ENCODE measurements at regions not wholly inside any gene's neighbourhood (a gene's known extent, or its start where the extent isn't known, plus 50 kb on each side); places are given as distances from the start of the nearest gene placed in this dataset.
"Not testable (repeated sequence)": the region's sequence is repeated elsewhere in the genome, so short reads cannot be mapped to it uniquely, and the experiment has no call there.

GRCh38 chr7:86202833-86203232, 440.9 kb upstream of the GRM3 start:
- no peak for DNase-seq

- no peak for DNase-seq
These were observed 441.9 kb upstream of the GRM3 start for GRCh38 chr7:86201767-86202166.

- DNase-seq = no peak
These were observed 443.7 kb upstream of the GRM3 start for GRCh38 chr7:86199881-86200614.

DNA sequence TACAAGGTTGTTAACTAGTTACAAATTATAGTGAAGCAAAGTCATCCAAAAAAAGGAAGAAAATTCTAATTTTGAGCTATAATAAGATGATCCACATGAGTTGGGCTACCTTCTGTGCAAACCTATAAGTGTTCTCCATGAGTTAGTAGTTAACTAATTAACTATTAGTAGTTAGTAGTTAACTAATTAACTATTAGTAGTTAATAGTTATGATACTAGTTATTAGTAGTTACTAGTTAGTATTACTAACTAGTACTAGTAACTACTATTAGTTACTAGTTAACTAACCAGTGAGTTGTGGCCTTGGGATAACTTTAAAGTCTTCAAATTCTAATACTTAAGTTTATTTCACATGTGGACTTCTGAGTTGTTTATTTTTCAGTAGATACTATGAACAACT, 453.4 kb upstream of the GRM3 start:
- no peak for DNase-seq

GRCh38 chr7:86181474-86181873, 462.2 kb upstream of the GRM3 start:
- DNase-seq = no peak

DNA sequence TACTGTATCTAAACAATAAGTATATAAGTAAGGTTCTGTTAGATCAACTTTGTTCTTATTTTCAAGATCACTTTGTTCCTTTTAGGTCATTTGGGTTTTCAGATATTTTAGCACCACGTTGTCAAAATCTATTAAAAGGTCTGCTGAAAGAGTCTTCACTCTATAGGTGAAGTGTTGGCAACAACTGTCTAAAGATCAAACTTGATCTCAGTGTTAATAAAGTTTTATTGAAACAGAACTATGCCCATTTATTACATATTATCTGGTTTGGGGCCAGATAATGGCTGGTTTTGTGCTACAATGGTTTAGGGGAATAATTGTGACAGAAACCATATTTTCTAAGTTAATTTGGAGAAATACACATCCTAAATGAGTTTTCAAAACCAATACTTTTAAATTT, 478.9 kb upstream of the GRM3 start:
- no peak for DNase-seq

- no peak for DNase-seq
These were observed 485.6 kb upstream of the GRM3 start for GRCh38 chr7:86158111-86158510.

DNA sequence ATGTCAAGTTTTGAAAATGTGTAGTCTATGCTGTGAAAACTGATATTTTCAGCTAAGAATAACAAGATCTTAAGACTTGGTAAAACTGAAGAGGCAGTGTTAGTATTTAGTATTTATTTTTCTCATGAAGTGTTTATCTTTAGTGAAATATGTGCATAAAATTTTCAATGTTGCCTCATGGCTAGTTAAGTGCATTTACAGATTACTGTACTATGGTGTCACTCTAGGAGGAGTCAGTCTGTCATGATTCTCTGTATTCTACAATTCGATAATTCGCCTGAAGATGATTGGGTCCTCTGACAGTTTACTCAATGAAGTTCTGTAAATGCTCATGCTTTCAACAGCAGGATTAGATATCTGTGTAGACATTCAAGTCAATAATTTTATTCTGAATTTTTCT, 488.1 kb upstream of the GRM3 start:
- DNase-seq = no peak

DNA sequence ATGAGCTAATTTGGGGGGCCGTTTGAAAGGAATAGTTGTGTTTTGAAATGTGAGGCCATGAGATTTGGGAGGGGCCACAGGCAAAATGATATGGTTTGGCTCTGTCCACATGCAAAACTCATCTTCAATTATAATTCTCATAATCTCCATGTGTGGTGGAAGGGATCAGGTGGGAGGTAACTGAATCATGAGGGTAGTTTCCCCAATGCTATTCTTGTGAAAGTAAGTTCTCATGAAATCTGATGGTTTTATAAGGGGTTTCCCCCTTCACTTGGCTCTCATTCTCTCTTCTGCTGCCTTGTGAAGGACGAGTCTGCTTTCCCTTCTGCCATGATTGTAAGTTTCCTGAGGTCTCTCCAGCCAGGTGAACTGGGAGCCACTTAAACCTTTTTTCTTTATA, 490.8 kb upstream of the GRM3 start:
- no peak for DNase-seq

DNA sequence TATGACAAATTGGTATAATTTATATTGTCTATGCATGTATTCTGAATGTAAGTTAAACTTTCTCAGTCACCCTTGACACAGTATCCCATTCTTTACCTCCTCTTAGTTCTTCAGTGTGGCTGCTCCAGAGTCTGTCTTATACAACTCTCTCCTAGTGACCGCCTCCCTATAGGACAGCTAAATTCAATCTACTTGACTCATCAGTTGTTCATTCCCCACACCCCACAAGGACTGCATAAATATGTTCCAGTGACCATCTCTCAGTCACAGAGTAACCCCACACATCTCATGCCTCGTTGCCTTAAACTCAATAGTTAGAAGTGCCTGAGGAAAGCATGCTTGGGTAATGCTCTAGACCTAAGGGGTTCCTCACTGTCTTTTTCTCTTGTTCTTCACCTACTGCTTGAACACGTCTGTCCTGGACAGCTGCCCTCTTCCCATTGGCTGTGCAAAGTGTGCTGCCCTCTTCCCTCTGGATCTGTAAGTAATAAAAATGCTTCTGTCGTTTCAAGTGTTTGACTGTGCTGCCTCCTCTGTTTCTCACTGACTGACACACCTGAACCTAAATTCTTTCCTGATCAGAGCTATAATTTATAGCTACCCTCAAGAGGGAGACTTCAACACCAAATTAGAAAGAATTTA, 494.6 kb upstream of the GRM3 start:
- no peak for DNase-seq

GRCh38 chr7:86148501-86148900, 495.2 kb upstream of the GRM3 start:
- DNase-seq = no peak

DNA sequence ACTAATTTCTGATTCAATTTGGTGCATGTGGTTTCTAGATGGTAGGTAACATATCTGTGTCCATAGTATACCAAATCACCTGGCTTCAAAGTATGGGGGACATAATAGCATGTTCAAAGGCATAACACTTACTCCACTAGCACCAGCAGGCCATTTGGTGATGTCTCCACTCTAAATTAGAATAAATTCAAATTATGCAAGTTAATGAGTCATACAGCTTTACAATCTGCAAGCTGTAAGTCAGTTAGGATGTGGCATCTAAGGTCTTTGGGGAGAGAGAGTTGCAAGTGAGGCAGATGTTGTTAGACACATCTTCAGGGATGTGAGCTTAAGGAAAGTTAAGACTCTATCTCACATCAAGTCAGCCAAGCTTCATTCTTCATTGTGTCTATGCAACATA, 506.4 kb upstream of the GRM3 start:
- no peak for DNase-seq

- no peak for DNase-seq
These were observed 513.4 kb upstream of the GRM3 start for GRCh38 chr7:86130268-86130667.

- DNase-seq = no peak
These were observed 520.2 kb upstream of the GRM3 start for GRCh38 chr7:86123476-86123875.

DNA sequence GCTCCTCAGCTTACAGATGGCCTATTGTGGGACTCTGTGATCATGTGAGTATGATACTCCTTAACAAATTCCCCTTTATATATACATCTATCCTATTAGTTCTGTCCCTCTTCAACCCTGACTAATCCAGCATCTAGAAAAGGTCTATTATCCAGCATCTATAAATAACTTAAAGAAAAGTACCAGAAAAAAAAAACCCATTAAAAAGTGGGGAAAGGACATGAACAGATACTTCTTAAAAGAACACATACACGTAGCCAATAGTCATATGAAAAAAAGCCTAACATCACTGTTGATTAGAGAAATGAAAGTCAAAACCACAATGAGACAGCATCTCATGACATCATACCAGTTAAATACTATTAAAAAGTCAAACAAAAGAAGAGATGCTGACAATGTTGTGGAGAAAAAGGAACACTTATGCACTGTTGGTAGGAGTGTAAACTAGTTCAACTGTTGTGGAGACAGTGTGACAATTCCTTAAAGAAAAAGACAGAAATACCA, 549.5 kb upstream of the GRM3 start:
- no peak for DNase-seq

GRCh38 chr7:86091369-86091768, 552.3 kb upstream of the GRM3 start:
- no peak for DNase-seq

DNA sequence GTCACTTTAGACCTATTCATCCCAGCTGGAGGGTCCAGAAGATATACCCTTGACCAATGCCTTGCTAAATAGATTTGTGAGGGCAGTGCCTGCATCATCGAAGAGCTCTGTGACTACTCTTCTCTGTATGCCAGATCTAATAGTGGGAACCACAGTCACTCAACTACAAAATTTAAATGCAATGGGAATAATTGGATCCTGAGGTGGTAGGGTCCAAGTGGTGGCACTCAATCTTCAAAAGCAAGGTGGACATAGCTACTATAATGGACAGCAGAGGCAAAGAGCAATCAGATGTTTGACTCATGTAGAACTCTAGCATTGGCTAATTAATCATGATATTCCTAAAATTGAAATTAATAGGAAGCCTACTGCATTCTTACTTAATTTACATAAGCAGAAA, 554.3 kb upstream of the GRM3 start:
- DNase-seq = no peak

GRCh38 chr7:86064572-86064971, 579.1 kb upstream of the GRM3 start:
- not testable (repeated sequence) for DNase-seq

DNA sequence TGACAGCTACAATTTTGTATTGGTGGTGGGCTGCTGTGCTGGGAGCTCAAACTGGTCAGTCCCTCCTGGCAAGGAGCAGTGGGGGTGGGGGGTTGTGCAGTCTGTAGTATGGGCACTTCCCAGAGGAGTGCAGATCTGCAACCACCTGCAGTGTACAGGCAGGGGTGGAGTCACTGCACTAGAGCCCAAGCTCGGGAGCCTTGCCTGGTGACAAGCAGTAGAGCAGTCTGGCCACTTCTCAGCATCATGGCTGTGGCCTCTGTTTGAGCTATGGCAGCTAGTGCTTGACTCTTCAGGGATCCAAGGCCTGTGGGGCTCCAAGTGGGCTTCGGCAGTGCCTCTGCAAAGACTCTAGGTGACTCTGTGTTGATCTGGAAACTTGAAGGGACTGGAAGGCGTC, 585.1 kb upstream of the GRM3 start:
- no peak for DNase-seq

DNA sequence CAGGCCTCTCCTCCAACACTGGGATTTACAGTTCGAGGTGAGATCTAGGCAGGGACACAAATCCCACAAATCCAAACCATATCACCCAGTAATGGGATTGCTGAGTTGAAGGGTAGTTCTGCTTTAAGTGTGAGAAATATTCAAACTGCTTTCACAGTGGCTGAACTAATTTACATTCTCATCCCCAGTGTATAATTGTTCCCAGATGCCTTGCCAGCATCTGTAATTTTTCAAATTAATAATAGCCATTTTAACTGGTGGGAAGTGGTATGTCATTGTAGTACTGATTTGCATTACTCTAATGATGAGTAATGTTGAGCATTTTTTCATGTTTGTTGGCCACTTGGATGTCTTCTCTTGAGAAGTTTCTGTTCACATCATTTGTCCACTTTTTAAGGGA, 592.8 kb upstream of the GRM3 start:
- DNase-seq = no peak

DNA sequence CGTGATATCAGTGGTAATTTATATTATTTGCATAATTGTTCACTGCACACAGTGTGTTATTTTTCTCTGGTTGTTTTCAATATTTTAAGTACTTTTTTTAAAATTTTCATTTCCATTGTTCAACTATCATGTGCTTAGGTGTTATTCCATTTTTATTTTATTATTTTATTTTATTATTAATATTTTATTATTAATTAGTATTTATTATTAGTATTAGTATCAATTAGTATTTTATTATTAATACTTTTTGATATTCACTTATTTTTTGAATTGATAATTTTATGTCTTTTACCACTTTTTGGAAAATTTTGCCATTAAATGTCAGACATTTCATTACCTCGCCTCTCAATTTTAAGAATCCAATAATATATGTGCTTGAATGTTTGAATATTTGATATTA, 593.8 kb upstream of the GRM3 start:
- no peak for DNase-seq

- DNase-seq = not testable (repeated sequence)
These were observed 598.5 kb upstream of the GRM3 start for GRCh38 chr7:86045197-86045596.

- no peak for DNase-seq
These were observed 617.9 kb upstream of the GRM3 start for GRCh38 chr7:86025807-86026206.
